Ishikawa (cell line): ENCODE measurements at regions not wholly inside any gene's neighbourhood (a gene's known extent, or its start where the extent isn't known, plus 50 kb on each side); places are given as distances from the start of the nearest gene placed in this dataset.

Experiments used
- CEBPB ChIP-seq: IDR thresholded peaks from 2 replicates; pipeline ENCODE4 v1.6.1; 2012
- CREB1 ChIP-seq: IDR thresholded peaks from 2 replicates; pipeline ENCODE4 v1.6.1; 2012; ENCODE audit warnings: low read depth
- EGR1 ChIP-seq: IDR thresholded peaks from 2 replicates; pipeline ENCODE4 v1.6.1; 2012
- EP300 ChIP-seq: IDR thresholded peaks from 2 replicates; pipeline ENCODE4 v1.6.1; 2012; ENCODE audit warnings: borderline replicate concordance
- FOXM1 ChIP-seq: IDR thresholded peaks from 2 replicates; pipeline ENCODE4 v1.6.1; 2012; ENCODE audit warnings: low read depth, borderline replicate concordance
- MAX ChIP-seq: IDR thresholded peaks from 2 replicates; pipeline ENCODE4 v1.6.1; 2012
- NFIC ChIP-seq: IDR thresholded peaks from 2 replicates; pipeline ENCODE4 v1.6.1; 2012
- RAD21 ChIP-seq: IDR thresholded peaks from 2 replicates; pipeline ENCODE4 v1.6.1; 2012; ENCODE audit warnings: low read depth
- TAF1 ChIP-seq: IDR thresholded peaks from 2 replicates; pipeline ENCODE4 v1.6.1; 2012; ENCODE audit warnings: low read depth, mild to moderate bottlenecking
- TCF12 ChIP-seq: IDR thresholded peaks from 2 replicates; pipeline ENCODE4 v1.6.1; 2012; ENCODE audit warnings: low read depth
- TEAD4 ChIP-seq: IDR thresholded peaks from 2 replicates; pipeline ENCODE4 v1.6.1; 2012
- YY1 ChIP-seq: IDR thresholded peaks from 2 replicates; pipeline ENCODE4 v1.6.1; 2012; ENCODE audit warnings: low read depth
- ZBTB7A ChIP-seq: IDR thresholded peaks from 2 replicates; pipeline ENCODE4 v1.6.1; 2012; ENCODE audit warnings: low read depth
- TF ChIP-seq, protein P1 (sequence below): IDR thresholded peaks from 2 replicates; pipeline ENCODE4 v1.6.1; 2012
- TF ChIP-seq, protein P2 (sequence below): IDR thresholded peaks from 2 replicates; pipeline ENCODE4 v1.6.1; 2012; ENCODE audit warnings: low read depth, mild to moderate bottlenecking

DNA sequence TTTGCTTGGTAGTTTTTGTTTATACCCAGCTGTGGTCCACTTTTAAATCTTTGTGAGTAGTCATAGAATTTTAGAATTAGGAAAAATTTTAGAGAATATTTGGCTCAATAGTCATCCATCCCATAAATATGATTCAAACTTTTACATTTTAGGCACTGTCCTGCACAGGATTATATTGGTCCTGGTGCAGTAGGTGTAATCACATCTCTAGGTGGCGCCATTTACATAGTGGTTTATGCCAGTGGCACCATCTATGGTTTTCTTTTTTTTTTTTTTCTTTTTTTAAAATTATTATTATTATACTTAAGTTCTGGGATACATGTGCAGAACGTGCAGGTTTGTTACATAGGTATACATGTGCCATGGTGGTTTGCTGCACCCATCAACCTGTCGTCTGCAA is 260.7 kb upstream of the KCNN2 start:
- TF ChIP-seq RAD21 (peak; percentile 52), CREB1 (no peak)

- TF ChIP-seq, protein P1, sequence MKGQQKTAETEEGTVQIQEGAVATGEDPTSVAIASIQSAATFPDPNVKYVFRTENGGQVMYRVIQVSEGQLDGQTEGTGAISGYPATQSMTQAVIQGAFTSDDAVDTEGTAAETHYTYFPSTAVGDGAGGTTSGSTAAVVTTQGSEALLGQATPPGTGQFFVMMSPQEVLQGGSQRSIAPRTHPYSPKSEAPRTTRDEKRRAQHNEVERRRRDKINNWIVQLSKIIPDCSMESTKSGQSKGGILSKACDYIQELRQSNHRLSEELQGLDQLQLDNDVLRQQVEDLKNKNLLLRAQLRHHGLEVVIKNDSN, result no peak
These were observed 248.3 kb upstream of the KCNN2 start for GRCh38 chr5:114113604-114114003.

GRCh38 chr5:114116981-114117380 is 244.9 kb upstream of the KCNN2 start:
- TF ChIP-seq NFIC (no peak), MAX (no peak), EP300 (no peak)
- TF ChIP-seq, protein P1, result no peak

GRCh38 chr5:114118511-114118910 is 243.4 kb upstream of the KCNN2 start:
- TF ChIP-seq FOXM1 (no peak), YY1 (no peak), ZBTB7A (no peak), CREB1 (no peak), CEBPB (no peak), RAD21 (no peak), MAX (no peak), TCF12 (no peak), NFIC (no peak), TAF1 (no peak)
- TF ChIP-seq, protein P1, result no peak

DNA sequence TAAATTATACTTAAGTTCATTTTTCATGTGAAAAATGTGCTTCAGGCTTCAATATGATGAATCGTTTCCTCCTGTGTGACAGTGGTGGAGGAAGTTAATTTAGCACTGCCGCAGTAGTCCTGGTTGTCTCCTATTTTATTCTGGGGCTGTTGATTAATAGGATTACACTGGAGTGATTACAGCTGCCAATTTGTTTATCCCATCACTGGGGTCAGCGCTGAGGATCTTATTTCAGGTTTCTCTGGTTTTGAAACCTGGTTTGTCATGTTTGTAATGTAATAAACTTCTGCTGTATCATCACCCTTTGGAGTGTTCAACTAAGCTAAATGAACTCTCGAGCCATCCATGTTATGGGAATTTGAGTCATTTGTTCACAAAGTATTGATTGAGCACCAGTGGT is 241.7 kb upstream of the KCNN2 start:
- no peak for TF ChIP-seq RAD21
- TF ChIP-seq, protein P2, sequence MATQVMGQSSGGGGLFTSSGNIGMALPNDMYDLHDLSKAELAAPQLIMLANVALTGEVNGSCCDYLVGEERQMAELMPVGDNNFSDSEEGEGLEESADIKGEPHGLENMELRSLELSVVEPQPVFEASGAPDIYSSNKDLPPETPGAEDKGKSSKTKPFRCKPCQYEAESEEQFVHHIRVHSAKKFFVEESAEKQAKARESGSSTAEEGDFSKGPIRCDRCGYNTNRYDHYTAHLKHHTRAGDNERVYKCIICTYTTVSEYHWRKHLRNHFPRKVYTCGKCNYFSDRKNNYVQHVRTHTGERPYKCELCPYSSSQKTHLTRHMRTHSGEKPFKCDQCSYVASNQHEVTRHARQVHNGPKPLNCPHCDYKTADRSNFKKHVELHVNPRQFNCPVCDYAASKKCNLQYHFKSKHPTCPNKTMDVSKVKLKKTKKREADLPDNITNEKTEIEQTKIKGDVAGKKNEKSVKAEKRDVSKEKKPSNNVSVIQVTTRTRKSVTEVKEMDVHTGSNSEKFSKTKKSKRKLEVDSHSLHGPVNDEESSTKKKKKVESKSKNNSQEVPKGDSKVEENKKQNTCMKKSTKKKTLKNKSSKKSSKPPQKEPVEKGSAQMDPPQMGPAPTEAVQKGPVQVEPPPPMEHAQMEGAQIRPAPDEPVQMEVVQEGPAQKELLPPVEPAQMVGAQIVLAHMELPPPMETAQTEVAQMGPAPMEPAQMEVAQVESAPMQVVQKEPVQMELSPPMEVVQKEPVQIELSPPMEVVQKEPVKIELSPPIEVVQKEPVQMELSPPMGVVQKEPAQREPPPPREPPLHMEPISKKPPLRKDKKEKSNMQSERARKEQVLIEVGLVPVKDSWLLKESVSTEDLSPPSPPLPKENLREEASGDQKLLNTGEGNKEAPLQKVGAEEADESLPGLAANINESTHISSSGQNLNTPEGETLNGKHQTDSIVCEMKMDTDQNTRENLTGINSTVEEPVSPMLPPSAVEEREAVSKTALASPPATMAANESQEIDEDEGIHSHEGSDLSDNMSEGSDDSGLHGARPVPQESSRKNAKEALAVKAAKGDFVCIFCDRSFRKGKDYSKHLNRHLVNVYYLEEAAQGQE, result no peak
- TF ChIP-seq TAF1, result no peak
- no peak for TF ChIP-seq NFIC
- no peak for TF ChIP-seq YY1
- no peak for TF ChIP-seq CREB1
- TF ChIP-seq EP300, result no peak
- TF ChIP-seq TEAD4, result no peak

DNA sequence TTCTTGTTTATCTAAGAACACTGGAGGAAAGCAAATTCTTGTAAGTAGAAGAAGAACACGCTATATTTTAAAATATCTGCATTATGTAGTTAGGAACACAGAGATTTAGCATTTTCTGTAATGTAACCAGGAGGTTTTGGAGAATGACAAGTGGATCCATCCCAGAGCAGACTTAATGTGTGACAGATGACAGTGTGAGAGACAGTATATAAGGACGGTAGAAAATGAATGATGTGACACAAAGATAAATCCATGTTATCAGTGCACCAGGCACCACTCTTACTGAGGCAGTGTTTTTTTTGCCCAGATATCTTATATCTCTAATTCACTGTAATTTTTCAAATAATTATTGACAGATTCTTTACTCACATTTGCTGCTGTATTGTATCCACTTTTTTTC is 239.0 kb upstream of the KCNN2 start:
- no peak for TF ChIP-seq ZBTB7A
- no peak for TF ChIP-seq MAX
- no peak for TF ChIP-seq EGR1
- TF ChIP-seq TCF12, result no peak
- no peak for TF ChIP-seq NFIC
- TF ChIP-seq, protein P2, result no peak
- TF ChIP-seq CREB1, result no peak

DNA sequence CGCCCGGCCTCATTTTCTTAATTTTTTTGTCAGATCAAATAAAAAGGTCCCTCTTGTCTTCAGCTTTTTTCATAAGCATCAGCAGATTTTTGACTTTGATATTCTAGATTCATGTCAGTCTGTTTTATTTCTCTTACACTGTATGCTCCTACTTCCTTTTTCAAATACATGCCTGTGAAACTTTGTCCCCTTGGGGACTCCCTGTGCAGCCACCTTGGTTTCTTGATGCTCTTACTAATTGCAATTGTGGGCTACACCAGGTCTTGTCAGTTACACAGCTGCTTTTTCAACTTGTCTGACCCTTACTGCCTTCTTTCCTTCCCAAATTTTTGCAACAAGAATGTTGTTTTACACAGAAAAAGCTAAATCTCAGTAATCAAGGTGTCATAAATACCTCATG is 238.2 kb upstream of the KCNN2 start:
- no peak for TF ChIP-seq TAF1
- no peak for TF ChIP-seq TCF12
- no peak for TF ChIP-seq CREB1
- TF ChIP-seq NFIC, result no peak
- TF ChIP-seq, protein P1, result no peak
- TF ChIP-seq CEBPB, result no peak
- TF ChIP-seq TEAD4, result no peak
- TF ChIP-seq, protein P2, result no peak
- no peak for TF ChIP-seq YY1
- no peak for TF ChIP-seq ZBTB7A
- TF ChIP-seq RAD21, result no peak
- no peak for TF ChIP-seq FOXM1
- no peak for TF ChIP-seq MAX
- no peak for TF ChIP-seq EP300
- TF ChIP-seq EGR1, result no peak
